ENCODE measurements at regions not wholly inside any gene's neighbourhood (a gene's known extent, or its start where the extent isn't known, plus 50 kb on each side); places are given as distances from the start of the nearest gene placed in this dataset.

- TF ChIP-seq, protein P1, sequence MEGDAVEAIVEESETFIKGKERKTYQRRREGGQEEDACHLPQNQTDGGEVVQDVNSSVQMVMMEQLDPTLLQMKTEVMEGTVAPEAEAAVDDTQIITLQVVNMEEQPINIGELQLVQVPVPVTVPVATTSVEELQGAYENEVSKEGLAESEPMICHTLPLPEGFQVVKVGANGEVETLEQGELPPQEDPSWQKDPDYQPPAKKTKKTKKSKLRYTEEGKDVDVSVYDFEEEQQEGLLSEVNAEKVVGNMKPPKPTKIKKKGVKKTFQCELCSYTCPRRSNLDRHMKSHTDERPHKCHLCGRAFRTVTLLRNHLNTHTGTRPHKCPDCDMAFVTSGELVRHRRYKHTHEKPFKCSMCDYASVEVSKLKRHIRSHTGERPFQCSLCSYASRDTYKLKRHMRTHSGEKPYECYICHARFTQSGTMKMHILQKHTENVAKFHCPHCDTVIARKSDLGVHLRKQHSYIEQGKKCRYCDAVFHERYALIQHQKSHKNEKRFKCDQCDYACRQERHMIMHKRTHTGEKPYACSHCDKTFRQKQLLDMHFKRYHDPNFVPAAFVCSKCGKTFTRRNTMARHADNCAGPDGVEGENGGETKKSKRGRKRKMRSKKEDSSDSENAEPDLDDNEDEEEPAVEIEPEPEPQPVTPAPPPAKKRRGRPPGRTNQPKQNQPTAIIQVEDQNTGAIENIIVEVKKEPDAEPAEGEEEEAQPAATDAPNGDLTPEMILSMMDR (IDR thresholded peaks at IDR 0.05; ENCODE audit: borderline replicate concordance) = no peak
- intact Hi-C loops (cut with micrococcal nuclease) = no loop called here
- Histone ChIP-seq H3K36me3 (no peaks in the 10 kb centered on the region), H3K4me3 (no peak overlapping the region), H3K27ac (replicated peaks) (no peak overlapping the region), H3K27me3 (ENCODE audit: low read depth) (peaks cover 4% of the 10 kb centered on the region), H3K9me3 (replicated peaks) (no peaks in the 10 kb centered on the region), H3K4me1 (no peaks in the 10 kb centered on the region)
- no peak for DNase-seq
These were observed 226.4 kb upstream of the HS6ST1 start for GRCh38 chr2:128545085-128545484.

DNA sequence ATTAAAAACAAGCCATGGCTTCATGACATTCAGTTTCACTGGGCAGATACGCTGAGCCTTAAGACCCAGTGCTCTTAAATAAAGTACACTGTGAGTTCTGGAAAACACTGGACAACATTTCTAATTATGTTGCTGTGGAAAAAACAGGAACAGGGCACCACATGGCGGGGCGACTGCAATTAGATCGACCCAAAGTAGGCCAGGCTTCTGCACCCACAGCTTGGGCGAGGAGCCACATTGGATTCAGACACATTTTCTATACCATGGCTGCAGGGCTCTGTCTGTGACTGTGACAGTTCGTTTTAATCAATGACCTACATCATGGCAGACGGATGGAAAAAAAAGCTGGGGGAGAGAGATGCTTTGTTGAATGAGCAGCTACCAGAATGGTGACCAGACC lies 227.2 kb upstream of the HS6ST1 start:
- Histone ChIP-seq H3K27me3 (ENCODE audit: low read depth) (peaks cover 4% of the 10 kb centered on the region), H3K4me1 (no peaks in the 10 kb centered on the region), H3K9me3 (replicated peaks) (no peaks in the 10 kb centered on the region), H3K4me3 (no peak overlapping the region), H3K27ac (replicated peaks) (no peak overlapping the region), H3K36me3 (no peaks in the 10 kb centered on the region)
- intact Hi-C loops (cut with micrococcal nuclease) = no loop called here
- DNase-seq = no peak
- TF ChIP-seq, protein P1 (IDR thresholded peaks at IDR 0.05; ENCODE audit: borderline replicate concordance) = no peak

DNA sequence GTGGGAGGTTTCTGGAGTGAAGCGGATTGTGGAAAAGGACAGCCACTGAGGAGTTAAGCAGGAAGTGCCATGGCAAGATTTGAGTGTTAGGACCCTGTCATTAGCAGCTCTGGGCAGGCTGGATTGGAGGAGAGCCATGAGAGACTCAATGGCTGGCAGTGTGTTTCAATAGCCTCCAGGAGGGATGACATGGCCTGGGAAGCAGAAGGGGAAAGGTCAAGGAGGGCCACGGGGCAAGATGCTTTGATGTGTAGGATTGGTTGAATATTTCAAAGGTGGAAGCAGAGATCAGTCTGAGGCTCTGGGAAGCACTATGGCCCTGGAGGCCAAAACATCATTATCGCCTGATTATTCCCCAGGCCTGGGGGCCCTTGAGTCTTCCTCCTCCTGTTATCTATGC lies 229.0 kb upstream of the HS6ST1 start:
- intact Hi-C loops (cut with micrococcal nuclease) = no loop called here
- no peaks in the 10 kb centered on the region for H3K9me3 ChIP-seq (replicated peaks)
- DNase-seq = no peak
- peaks cover 4% of the 10 kb centered on the region for H3K27me3 ChIP-seq (ENCODE audit: low read depth)
- peaks cover 4% of the 10 kb centered on the region for H3K4me1 ChIP-seq
- no peak overlapping the region for H3K4me3 ChIP-seq
- TF ChIP-seq, protein P1 (IDR thresholded peaks at IDR 0.05; ENCODE audit: borderline replicate concordance) = no peak
- no peaks in the 10 kb centered on the region for H3K36me3 ChIP-seq
- H3K27ac ChIP-seq (replicated peaks) = no peak overlapping the region

- Histone ChIP-seq H3K27me3 (ENCODE audit: low read depth) (peaks cover 4% of the 10 kb centered on the region), H3K4me3 (no peak overlapping the region), H3K27ac (replicated peaks) (no peak overlapping the region), H3K9me3 (replicated peaks) (no peaks in the 10 kb centered on the region), H3K36me3 (no peaks in the 10 kb centered on the region), H3K4me1 (peaks cover 7% of the 10 kb centered on the region)
- intact Hi-C loops (cut with micrococcal nuclease) = no loop called here
- no peak for DNase-seq
- TF ChIP-seq, protein P1 (IDR thresholded peaks at IDR 0.05; ENCODE audit: borderline replicate concordance) = no peak
These were observed 229.8 kb upstream of the HS6ST1 start for GRCh38 chr2:128548461-128548891.

GRCh38 chr2:128549094-128549493 lies 230.4 kb upstream of the HS6ST1 start:
- H3K36me3 ChIP-seq = no peaks in the 10 kb centered on the region
- no peak for DNase-seq
- no peaks in the 10 kb centered on the region for H3K9me3 ChIP-seq (replicated peaks)
- TF ChIP-seq, protein P1 (IDR thresholded peaks at IDR 0.05; ENCODE audit: borderline replicate concordance) = no peak
- no peak overlapping the region for H3K27ac ChIP-seq (replicated peaks)
- intact Hi-C loops (cut with micrococcal nuclease) = no loop called here
- H3K27me3 ChIP-seq (ENCODE audit: low read depth) = peaks cover 4% of the 10 kb centered on the region
- no peak overlapping the region for H3K4me3 ChIP-seq
- peaks cover 7% of the 10 kb centered on the region for H3K4me1 ChIP-seq

All from left ventricle myocardium inferior (tissue), 1 donor.